HG03575 (cell line): ENCODE measurements at regions not wholly inside any gene's neighbourhood (a gene's known extent, or its start where the extent isn't known, plus 50 kb on each side); places are given as distances from the start of the nearest gene placed in this dataset.
"Not testable (repeated sequence)": the region's sequence is repeated elsewhere in the genome, so short reads cannot be mapped to it uniquely, and the experiment has no call there.

Experiments
- ATAC-seq: cut with Tn5 transposase; IDR thresholded peaks from one replicate; pipeline ENCODE4 v1.9.1; 2021; ENCODE audit not compliant: unreplicated experiment, insufficient number of reproducible peaks, low FRiP score; ENCODE audit errors: extremely low read depth

DNA sequence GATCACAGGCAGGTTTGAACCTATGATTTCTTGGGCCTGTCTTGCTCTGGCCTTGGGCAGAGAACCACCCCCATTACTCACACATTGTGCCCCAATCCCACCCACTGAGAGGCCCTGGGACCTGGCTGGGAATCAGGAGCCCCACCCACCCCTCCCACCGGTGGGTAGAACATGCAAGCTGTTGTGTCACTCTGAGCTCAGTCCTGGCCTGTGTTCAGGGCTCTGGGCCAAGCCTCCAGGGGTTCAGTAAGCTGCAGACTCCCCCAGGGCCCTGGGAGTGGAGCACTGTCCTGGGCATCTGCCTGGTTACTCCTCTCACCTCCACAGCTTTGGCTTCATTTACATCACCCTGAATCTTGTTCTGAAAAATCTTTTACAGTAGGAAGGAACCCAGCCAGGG lies 270.5 kb downstream of the RRAGC start:
- ATAC-seq: no peak

DNA sequence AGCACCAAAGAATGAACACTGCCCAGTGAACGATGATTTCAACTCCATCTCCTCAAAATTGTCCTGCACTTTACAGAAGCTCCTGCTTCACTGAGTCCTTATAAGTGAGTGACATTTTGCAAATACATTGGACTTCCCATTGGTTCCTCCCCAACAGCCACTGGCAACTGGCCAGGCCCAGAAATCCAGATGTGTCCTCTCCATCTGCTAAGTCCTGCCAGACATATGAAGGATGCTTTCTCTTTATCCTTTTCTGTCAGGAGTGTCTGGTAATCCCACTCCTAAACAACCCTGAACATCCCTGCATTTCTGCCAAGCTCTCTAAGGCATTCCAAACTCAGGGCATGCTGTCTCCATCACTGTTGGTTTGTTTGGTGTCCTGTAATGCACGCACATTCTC lies 271.8 kb downstream of the RRAGC start:
- no peak for ATAC-seq

DNA sequence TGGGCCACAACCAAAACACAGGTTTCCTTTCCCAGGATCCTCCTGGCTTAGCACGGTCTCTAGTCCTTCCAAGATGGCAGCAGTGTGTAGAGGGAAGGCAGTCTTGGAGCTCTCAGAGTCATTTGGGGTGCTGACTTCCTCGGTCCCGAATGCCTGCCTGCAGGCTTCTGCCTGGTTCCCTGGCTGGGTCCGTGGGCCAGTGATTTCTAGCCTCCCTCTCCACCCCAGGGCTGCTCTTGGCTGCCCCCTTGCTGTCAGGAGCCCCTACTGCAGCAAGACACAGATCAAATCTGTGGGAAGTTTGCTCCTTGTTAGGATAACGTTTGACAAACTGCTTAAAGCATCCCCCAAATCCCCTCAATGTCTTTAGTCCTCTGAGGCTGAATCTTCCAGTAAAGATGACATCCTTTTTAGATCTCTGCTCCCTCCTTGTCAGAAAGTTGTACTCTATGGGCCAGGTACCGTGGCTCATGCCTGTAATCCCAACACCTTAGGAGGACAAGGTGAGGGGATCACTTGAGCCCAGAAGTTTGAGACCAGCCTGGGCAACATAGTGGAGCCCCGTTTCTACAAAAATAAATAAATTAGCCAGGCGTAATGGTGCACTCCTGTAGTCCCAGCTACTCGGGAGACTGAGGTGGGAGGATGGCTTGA lies 272.5 kb downstream of the RRAGC start:
- ATAC-seq: no peak

DNA sequence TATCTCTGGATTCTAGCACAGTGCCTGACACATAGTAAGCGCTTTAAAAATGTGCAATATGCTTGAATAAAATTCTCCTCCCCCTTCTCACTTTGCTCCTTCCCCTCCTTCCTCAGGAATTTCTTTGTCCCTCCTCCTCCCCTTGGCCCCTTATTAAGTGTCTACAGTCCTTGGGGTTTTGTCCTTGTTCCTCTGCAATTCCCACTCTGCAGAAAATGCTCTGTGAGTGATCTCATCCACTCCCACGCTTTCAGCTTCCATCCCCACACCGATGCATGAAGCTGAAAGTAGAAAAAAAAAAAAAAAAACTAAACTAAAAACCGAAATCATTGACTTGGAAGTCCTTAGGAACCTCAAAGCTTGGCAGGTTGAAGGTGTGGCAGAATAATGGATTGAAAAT lies 273.6 kb downstream of the RRAGC start:
- ATAC-seq: no peak

DNA sequence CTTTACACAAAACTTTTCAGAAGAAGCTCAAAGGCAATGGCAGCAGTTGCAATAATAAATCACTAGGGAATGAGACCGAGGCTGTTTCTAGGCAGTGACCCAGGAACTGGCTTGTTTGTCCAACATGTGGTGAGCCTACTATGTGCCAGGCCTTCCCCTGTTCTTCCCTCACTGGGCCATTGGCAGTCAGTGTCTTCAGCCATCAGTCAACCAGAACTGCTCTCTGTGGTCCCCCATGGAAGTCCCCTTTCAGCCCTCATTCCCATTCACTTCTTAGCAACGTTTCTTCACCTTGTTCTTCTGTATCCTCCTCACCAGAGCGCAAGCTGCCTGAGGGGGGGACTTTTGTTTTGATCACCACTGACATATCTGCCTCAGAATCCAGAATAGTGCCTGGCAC lies 274.1 kb downstream of the RRAGC start:
- ATAC-seq: no peak

DNA sequence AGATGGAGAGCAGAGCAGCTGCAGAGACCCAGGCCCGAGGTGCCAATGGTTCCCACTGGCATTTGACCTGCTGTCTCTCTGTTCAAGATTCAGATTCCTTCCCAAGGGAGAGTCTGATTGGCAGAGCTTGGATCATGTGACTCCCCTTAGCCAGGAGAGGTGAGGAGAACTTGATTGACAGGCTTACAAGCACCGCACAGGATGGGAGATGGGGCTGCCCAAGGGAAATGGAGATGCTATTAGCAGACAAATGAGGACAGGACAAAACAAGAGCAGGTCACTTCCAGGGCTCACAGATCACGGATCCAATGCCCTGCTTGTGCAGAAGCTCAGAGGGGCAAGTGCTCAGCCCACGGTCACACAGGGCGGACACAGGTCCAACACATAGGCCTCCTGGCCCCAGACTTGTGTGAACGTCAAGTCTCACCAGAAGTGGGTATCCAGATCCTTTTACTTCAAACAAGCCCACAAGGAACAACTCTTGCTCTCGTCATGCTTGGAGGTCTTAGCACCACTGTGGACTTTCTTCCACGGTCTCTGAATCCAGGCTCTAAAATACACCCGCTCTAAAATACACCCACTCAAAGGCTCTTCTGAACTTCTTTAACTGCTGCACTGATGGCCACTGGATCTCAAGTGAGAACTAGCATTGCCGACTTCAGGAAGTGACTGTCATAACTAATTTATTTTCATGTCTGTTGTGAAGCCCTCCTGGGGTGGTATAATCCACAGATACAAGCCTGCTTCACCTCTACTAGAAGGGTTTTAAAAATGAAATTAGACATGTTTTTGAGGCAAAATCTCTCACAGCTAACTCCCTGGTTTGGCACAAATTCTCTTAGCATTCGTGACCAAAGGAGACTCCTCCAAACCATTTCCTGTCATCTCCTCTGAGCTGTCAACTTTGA lies 274.9 kb downstream of the RRAGC start:
- ATAC-seq: no peak

DNA sequence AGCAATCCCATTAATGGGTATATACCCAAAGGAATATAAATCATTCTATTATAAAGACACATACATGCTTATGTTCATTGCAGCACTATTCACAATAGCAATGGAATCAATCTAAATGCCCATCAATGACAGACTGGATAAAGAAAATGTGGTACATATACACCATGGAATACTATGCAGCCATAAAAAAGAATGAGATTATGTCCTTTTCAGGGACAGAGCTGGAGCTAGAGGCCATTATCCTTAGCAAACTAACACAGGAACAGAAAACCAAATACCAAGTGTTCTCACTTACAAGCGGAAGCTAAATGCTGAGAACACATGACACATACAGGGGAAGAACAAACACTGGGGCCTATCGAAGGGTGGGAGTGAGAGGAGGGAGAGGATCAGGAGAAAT lies 276.3 kb downstream of the RRAGC start:
- ATAC-seq: not testable (repeated sequence)

DNA sequence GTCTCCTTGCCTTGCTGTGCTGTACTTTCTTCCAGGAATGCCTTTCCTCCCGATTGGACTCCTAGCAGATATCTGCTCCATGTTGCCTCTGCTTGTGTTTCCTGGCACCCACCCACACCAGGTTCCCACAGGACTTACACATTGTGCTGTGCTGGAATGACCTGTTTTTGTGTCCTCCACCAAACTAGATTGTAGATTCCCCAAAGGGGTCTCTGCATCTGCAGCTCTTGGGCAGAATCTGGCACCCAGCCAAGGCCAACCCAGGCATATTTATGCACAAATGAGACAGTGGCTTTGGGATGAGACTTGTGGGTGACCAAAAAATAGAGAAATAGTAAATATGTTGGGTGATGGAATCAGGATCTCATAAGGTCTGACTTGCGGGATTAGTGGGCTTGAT lies 278.2 kb downstream of the RRAGC start:
- ATAC-seq: no peak

DNA sequence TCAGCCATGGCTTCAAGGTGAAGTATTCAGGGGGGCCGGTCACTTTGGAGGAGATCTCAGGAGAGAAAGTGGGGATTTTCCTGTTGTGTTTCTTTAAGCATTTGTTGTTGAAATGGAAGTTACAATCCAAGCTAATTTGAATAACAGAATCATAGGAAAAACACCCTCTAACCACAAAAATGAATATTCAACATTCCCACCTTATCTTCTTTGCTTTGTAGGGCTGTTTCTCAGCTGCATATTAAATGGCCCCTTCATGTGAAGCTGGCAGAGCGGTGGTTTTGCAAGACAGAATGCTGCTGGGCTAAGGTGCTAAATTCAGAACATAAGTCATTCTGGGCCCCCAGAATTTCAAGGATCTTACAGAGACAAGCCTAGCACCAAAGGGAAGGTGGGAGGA lies 279.0 kb downstream of the RRAGC start:
- ATAC-seq: no peak

DNA sequence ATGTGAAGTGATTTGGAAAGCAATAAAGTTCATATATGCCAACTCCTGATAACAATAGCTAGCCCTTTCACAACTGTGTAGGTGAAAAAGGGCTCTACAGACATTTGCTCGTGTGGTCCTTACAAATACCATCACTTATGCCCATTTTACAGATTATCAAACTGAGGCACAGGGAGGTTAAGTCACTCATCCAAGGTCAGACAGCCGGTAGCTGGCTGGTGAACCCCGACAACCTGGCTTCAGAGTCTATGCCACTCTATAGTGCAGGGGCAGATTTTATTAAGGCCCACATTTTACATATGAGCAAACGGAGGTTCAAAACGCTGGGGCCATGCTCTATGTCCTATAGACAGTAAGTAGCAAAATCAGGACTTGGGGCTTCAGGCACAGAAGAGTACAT lies 280.5 kb downstream of the RRAGC start:
- no peak for ATAC-seq

DNA sequence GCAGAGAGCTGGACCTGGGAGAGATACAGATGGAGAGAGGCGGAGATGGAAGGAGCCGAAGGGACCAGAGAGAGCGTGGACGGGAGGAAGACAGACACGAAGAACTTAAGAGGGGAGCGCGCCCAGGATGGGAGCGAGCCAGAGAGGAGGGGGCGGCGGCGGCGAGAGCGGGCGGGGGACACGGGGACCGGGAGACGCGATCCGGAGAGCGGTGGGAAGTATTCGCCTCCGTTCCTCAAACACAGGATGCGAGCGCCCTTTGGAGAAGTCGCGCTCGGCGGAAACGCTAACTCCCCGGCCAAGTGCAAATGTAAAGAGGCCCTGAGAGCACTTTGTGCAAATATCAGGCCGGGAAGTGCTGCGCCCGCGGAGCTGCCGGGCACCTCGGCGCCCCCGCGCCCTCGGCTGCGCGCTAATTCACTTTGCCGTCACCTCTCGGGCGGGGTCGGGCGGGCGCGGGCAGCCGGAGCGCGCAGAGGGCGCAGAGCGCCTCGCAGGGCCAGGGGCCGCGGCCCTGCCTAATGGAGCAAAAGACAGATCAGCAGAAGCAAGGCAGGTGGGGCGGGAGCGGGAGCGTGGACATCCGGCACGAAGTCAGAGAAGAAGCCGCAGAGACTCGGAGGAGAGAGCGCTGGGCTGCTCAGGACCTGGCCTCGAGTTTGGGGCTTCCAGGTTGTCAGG lies 281.2 kb downstream of the RRAGC start:
- ATAC-seq: no peak

DNA sequence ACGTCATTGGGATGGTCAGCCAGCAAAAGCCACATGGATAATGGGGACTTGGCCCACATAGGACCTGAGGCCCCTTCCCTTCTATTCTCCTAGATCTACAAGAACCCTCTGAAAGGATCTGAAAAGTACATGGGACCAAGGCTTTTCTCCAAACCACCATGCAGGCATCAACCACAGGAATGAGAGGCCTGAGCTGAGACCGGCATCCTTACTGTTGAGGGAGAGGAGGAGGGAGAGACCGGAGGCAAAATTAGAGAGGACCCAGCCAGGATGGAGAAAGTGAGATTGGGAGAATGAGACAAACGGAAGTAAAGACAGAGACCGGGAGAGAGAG lies 281.7 kb downstream of the RRAGC start:
- no peak for ATAC-seq

DNA sequence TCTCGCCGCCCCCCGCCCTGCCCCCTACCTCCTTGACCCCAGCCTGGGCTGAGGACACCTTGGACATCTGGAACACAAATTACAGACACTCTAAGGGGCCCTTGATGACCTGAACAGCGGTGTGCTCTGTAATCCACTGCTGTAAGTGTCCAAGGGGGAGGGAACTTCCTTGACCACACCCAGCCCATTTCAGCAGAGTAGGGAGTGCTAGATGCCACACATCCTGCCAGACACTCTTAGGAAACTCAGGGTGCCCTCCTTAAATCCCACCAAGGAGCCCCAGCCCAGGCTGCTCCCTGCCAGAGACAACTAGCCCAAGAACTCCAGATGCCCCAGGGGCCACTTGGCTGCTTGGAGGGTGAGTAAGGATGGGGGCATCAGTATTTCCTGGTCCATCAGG lies 282.2 kb downstream of the RRAGC start:
- no peak for ATAC-seq

DNA sequence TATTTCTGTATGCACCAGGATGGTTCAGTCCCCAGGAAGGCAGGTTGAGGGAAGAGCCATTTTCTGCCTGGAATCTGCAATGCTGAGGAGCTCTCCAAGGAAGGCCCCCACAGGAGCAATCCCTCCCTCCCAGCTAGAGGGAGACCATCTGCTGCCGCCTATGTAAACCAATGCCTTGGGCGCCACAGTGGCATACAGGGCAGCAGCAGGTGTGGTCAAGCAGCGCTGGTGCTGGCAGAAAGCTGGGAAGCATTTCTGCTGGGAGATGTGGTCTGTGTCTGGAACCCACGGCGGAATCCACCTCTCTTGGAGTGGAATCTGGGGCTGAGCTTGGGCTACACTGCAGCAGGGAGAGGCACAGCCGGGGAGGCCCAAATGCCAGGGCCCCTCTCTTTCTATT lies 283.3 kb downstream of the RRAGC start:
- ATAC-seq: no peak

DNA sequence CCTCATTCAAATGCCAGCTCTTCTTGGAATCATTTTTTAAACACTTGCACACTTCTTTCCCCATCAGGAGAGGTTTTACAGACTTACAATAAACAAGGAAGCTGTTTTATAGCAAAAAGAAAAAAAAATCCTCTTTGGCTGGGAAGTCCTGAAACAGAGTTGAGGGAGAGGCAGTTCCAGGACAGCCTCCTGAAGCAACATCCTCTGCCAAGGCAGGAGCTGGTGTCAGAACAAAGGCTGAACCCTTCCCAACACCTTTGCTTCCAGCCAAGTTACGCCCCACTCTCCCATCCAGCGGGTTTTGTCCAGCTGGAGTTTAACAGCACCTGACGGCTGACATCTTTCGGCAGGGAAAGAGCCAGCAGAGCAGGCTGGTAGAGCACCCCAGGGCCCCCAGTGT lies 287.8 kb downstream of the RRAGC start:
- no peak for ATAC-seq

DNA sequence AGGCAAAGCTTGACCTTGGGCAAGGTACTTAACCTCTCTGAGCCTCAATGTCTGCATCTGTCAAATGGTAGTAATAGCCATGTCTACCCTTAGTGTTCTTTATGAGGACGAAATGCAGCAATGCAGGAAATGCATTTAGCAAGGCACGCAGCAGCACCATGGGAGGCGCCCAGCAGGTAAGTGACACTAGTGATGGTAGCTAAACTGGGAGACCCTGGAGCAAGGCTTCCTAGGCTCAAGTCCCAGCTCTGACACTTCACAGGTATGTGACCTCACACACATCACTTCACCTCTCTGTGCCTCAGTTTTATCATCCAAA lies 289.0 kb downstream of the RRAGC start:
- no peak for ATAC-seq

DNA sequence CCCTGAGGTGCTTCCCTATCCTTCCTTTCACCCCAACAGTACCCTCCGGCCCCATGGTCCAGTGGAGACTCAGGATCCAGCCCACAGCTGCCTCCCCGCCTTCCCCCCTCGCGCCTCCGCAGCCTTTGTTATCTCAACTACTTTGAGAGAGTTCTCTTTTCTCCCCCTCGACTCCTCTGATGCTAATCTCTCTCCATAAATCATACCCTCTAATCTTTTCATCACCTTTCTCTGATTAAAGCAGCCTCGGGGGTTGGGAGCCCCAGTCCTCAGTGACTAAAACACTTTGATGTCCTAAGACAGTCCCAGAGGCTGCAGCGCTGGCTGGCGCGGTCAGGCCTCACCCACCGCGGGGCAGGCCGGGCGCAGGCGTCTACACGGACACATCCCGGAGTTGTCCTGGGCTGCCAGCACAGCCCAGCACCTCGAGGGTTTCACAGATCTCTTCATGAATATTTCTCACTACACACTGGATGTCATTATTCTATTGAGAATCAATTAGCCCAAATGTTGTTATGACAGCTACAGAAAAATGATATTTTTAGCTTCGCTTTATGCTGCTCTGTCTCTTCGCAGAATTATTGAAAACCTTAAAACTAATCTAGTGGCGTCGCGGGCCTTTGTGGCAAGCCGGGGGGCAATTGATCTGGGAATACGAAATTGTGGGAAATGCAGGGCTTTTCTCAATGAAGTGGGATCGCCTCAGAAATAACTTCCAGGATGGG lies 289.5 kb downstream of the RRAGC start:
- ATAC-seq: no peak

DNA sequence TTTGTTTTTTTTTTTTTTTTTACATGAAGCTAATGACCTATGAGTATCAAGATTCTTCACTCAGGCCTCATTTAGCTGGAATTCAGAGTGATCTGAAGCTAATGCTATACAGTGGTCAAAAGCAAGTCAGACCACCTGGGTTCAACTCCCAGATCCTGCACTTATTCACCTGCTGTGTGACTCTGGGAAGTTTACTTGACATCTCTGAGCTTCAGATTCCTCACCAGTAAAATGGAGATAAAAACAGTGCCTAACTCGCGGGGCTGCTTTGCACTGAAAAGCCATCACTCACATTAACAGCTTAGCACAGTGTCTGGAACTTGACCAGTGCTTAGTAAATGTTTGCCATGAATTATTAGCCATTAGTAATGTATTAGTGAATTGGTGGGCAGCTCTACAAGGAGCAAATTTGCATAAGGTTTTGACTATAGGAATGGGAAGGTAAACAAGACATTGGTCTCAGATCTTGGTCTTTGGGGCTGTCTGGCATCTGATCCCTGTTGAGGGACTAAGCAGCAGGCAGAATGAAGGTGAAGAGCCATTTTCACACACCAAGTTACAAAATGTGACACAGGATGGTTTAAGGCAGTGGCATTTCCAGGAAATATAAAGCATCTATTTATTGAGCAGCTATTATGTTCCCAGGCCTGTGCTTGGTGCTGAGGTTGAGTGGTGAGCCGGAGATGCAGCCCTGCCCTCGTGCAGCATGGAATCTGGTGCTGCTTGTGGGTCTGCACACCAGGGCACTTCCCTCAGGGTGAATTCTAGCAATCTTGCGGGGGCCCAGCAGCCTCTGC lies 291.3 kb downstream of the RRAGC start:
- no peak for ATAC-seq

DNA sequence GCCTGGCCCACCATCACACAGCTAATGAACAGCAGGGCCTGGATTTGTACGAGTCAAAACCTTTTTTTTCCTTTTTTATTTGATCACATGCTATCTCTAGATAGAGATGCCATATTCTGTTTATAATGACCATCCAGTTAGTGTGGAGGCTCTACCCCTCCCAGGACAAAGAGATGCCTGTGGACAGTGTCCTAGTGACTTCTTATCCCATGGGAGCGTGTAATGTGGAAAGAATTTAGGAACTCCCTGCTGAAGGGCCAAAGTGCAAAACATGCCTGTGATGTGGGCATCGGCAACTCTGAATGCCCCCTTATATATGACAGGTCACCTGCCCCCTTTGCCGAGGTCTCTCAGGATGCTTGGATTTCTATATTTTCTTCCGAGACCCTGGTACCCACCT lies 292.2 kb downstream of the RRAGC start:
- no peak for ATAC-seq
